SK-N-MC (cell line): ENCODE measurements at regions not wholly inside any gene's neighbourhood (a gene's known extent, or its start where the extent isn't known, plus 50 kb on each side); places are given as distances from the start of the nearest gene placed in this dataset.

Experiments used
- EZH2 ChIP-seq: fragments of 200-600 bp; sonication (generic); IDR thresholded peaks from one replicate; pipeline ENCODE4 v1.6.1; 2017; ENCODE audit warnings: antibody characterized with exemption
- POLR2AphosphoS5 ChIP-seq: IDR thresholded peaks from 2 replicates; pipeline ENCODE4 v1.6.1; 2012; ENCODE audit warnings: mild to moderate bottlenecking, low read depth, low read length, borderline replicate concordance

DNA sequence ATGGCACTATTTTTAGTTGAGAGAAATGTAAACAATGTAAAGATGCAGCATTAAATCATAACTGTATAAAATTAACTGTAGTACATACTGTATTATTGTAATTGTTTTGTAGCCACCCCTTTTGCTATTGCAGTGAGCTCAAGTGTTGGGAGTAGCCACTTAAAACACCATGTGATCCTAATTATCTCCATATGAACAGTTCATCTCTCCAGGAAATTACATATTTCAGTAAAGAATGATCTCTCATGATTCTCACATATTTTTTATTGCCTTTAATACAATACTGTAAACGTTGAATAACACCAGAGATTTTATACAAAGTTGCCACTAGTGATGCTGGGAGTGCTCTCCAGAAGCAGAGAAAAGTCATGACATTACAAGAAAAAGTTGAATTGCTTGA lies 1768.6 kb downstream of the LRRC4C start:
- TF ChIP-seq POLR2AphosphoS5 (no peak), EZH2 (no peak)
